HUES64 (cell line): ENCODE measurements at regions not wholly inside any gene's neighbourhood (a gene's known extent, or its start where the extent isn't known, plus 50 kb on each side); places are given as distances from the start of the nearest gene placed in this dataset.

Experiments
- H3K27ac ChIP-seq: 2 replicates; pipeline ENCODE4 v1.7.0; 2013; ENCODE audit warnings: low read depth, low read length, inconsistent platforms
- H3K27me3 ChIP-seq: 2 replicates; pipeline ENCODE4 v1.6.1; 2013; ENCODE audit warnings: mild to moderate bottlenecking, low read length; ENCODE audit not compliant: insufficient read depth
- H3K36me3 ChIP-seq: 2 replicates; pipeline ENCODE4 v1.6.1; 2013; ENCODE audit warnings: mild to moderate bottlenecking, low read length; ENCODE audit not compliant: insufficient read depth
- H3K4me1 ChIP-seq: 2 replicates; pipeline ENCODE4 v1.6.1; 2013; ENCODE audit warnings: mild to moderate bottlenecking, low read length, moderate library complexity; ENCODE audit not compliant: insufficient read depth
- H3K4me3 ChIP-seq: 2 replicates; pipeline ENCODE4 v1.5.1; 2013; ENCODE audit warnings: mild to moderate bottlenecking, low read length, moderate library complexity
- H3K9ac ChIP-seq: 2 replicates; pipeline ENCODE4 v1.6.1; 2013; ENCODE audit warnings: mild to moderate bottlenecking, low read depth, low read length
- H3K9me3 ChIP-seq: 2 replicates; pipeline ENCODE4 v1.6.1; 2013; ENCODE audit warnings: low read depth, low read length; ENCODE audit not compliant: insufficient read depth
- WGBS: fragments of 150-250, 120-280 bp; methylation state at CpG from one replicate; pipeline ENCODE4 v1.1.7; 2013; ENCODE audit warnings: missing lambda C conversion rate; 5-methylcytosine and 5-hydroxymethylcytosine counted together

DNA sequence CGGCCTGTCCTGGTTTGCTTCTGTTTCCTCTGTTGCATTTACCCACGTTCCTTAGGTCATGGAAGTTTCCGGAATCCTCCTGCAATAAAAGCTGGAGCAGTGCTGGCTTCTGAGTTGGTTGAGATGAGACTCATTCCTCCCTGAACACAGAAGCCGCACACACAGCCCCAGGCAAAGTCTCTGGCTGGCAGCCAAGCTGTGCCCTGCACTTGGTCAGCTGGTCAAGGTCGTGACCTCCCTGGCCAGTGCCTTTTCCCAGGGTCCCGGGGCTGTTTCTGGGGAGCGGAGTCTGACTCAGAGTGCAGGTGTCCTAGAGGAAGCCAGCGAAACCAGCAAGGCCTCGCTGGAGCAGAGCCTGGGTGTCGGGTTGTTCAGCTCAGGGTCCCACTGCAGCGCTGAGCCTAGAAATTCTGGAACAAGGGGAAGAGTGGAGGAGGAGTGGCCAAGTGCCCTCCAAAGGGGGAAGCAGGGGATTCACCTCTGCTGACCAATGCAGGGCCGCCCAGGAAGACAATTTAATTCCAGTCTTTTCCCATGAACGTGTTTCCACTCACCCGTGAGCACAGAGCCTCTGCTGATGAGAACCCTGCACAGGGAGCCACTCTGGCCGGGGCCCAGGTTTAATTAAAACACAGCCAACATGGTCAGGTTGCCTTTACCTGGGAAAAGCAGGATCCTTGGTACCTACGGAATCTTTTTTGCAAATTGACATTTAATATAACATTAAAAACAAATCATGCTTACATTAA, 245.5 kb upstream of the PPP2R2D start:
- Histone ChIP-seq H3K27ac (no peak overlapping the region), H3K36me3 (no peaks in the 10 kb centered on the region), H3K4me3 (no peak overlapping the region), H3K27me3 (no peaks in the 10 kb centered on the region), H3K4me1 (peaks cover 22% of the 10 kb centered on the region), H3K9me3 (no peaks in the 10 kb centered on the region), H3K9ac (no peak overlapping the region)
- WGBS = 89% methylated on average over 15 of the region's 16 CpGs

DNA sequence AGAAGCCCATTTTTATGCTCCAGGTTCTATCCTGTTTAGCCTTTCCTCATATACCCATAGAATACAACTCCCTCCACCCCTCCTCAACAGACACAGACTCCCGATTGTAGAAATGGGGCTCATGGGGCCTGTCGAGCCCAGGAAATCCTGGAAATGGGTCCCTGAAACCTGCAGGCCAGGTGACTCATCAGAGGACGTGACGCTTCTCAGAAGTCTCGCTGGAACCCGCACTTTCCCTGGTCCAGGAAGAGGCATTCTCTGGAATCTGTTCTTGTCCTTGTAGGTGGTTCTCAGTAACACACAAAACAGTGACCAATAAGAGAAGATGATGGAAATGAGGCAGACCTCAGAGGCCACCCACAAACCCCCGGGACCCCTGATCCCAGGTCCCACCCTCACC, 244.8 kb upstream of the PPP2R2D start:
- no peaks in the 10 kb centered on the region for H3K36me3 ChIP-seq
- 91% methylated on average over 7 of the region's 7 CpGs for WGBS
- no peak overlapping the region for H3K4me3 ChIP-seq
- H3K27me3 ChIP-seq = no peaks in the 10 kb centered on the region
- H3K9ac ChIP-seq = no peak overlapping the region
- peaks cover 21% of the 10 kb centered on the region for H3K4me1 ChIP-seq
- H3K27ac ChIP-seq = no peak overlapping the region
- no peaks in the 10 kb centered on the region for H3K9me3 ChIP-seq

DNA sequence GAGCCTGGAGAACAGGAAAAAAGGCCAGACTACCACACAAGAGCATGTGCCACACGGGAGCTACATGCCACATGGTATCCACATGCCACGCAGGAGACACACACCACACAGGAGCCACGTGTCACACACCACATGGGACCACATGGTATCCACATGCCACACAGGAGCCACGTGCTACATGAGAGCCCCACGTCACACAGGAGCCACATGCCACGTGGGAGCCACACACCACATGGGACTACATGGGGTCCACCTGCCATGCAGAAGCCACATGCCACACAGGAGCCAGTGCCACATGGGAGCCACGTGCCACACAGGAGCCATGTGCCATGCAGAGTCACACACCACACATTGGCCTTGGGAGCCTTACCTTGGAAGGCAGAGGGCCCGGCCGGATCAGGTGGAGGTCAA, 244.4 kb upstream of the PPP2R2D start:
- no peak overlapping the region for H3K27ac ChIP-seq
- H3K9me3 ChIP-seq = no peaks in the 10 kb centered on the region
- no peaks in the 10 kb centered on the region for H3K27me3 ChIP-seq
- H3K4me3 ChIP-seq = no peak overlapping the region
- H3K9ac ChIP-seq = no peak overlapping the region
- WGBS = 93% methylated on average over 9 of the region's 9 CpGs
- H3K4me1 ChIP-seq = peaks cover 17% of the 10 kb centered on the region
- H3K36me3 ChIP-seq = no peaks in the 10 kb centered on the region

DNA sequence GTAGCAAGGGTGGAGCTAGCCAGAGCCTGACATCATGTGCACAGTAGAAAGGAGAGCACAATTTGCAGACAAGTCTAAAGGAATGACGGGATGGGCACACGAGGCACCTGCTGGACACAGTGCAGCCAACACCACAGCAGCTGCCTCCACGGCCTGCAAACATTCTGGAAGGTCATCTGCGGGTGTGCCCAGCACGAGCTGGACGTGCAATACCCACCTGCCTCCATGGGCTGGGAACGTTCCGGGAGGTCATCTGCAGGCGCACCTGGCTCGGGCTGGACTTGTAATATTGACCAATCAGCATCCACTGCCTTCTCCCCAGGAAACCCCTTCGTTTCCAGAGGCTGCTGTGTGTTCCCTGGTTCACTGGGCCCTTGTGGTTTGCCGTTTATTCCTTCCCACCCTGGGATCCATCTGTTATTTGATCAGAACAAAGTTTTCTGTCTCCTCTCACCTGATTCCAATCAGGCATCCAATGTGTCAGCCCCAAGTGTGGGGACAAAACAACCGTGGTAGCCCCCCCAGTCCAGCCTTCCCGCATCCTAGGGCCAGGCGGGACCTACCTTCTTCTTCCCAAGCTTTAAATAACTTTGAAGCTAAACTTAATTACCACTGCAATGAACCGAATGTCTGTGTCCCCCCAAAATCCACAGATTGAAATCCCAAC, 243.4 kb upstream of the PPP2R2D start:
- Histone ChIP-seq H3K9me3 (no peaks in the 10 kb centered on the region), H3K4me1 (peaks cover 8% of the 10 kb centered on the region), H3K36me3 (no peaks in the 10 kb centered on the region), H3K4me3 (no peak overlapping the region), H3K27ac (no peak overlapping the region), H3K27me3 (no peaks in the 10 kb centered on the region), H3K9ac (no peak overlapping the region)
- WGBS = 92% methylated on average over 16 of the region's 16 CpGs

DNA sequence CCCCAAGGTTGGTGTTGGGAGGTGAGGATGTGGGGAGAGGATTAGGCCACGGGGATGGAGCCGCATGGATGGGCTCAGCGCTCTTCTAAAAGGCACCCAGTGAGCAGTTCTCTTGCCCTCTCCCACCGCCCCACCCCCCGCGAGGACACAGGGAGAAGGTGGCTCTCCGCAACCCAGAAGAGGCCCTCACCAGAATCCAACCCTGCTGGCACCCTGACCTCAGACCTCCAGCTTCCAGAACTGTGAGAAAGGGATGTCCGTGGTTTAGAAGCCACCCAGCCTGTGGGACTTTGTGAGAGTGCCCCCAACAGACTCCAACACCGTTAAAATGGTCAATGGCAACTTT, 242.8 kb upstream of the PPP2R2D start:
- no peak overlapping the region for H3K27ac ChIP-seq
- no peak overlapping the region for H3K4me3 ChIP-seq
- H3K9ac ChIP-seq = no peak overlapping the region
- H3K27me3 ChIP-seq = no peaks in the 10 kb centered on the region
- WGBS = 93% methylated on average over 9 of the region's 9 CpGs
- H3K9me3 ChIP-seq = no peaks in the 10 kb centered on the region
- no peaks in the 10 kb centered on the region for H3K36me3 ChIP-seq
- H3K4me1 ChIP-seq = 0 out of 2 replicates have a peak, but pooled peaks cover 3% of the 10 kb centered on the region

DNA sequence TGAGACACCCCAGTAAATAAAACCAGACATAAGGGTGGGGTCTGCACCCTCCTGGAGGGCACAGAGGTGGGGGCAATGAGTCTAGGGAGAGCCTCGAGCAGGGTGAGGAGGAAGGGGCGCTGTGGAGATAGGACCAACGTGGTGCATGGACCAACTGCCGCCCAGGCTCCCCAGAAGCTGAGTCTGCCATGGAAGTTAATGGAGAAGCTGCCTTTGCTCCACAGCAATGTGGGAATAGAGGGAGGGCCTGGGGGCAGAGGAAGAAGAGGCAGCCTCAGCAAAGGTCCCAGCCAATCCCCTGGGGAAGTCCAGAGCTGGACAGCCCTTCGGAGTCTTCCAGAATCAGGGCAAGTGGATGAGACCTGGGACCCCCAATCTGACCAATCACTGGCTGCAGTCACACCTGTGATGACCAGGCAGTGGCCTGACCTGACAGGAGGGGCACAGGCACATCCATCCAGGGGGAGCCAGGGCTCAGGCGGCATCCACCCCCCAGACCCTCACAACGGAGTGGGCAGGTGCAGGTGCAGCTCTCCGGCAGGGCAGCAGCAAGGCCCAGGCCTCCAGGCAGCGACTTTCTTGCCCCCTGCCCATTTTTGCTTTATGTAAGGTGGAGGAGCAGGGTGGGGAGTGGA, 242.2 kb upstream of the PPP2R2D start:
- 93% methylated on average over 9 of the region's 9 CpGs for WGBS
- no peaks in the 10 kb centered on the region for H3K36me3 ChIP-seq

DNA sequence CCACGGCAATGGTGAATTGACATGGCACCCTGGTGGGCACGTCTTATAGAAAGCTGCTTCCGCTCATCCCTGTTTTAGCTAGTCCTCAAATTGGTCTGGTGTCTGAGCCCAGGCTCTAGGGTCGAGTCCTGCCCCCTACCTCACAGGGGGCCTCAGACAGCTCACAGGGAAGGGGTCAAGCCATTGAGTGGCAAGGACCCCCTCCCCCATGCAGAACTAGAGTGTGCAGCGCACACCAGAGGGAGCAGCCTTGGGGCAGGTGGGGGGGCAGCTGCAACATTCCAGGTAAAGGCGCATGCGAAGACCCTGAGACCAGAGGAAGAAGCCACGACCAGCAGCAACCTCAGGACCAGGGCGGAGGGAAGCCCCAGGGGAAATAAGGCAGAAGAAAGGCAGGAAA, 240.4 kb upstream of the PPP2R2D start:
- no peak overlapping the region for H3K4me3 ChIP-seq
- no peak overlapping the region for H3K9ac ChIP-seq
- H3K27me3 ChIP-seq = no peaks in the 10 kb centered on the region
- H3K9me3 ChIP-seq = no peaks in the 10 kb centered on the region
- 94% methylated on average over 9 of the region's 9 CpGs for WGBS
- H3K36me3 ChIP-seq = no peaks in the 10 kb centered on the region
- H3K4me1 ChIP-seq = no peaks in the 10 kb centered on the region
- H3K27ac ChIP-seq = no peak overlapping the region

More for the DNA sequence above, 242.2 kb upstream of the PPP2R2D start:
- Histone ChIP-seq H3K9me3 (no peaks in the 10 kb centered on the region), H3K4me1 (0 out of 2 replicates have a peak, but pooled peaks cover 2% of the 10 kb centered on the region), H3K27ac (no peak overlapping the region), H3K27me3 (no peaks in the 10 kb centered on the region), H3K4me3 (no peak overlapping the region), H3K9ac (no peak overlapping the region)

DNA sequence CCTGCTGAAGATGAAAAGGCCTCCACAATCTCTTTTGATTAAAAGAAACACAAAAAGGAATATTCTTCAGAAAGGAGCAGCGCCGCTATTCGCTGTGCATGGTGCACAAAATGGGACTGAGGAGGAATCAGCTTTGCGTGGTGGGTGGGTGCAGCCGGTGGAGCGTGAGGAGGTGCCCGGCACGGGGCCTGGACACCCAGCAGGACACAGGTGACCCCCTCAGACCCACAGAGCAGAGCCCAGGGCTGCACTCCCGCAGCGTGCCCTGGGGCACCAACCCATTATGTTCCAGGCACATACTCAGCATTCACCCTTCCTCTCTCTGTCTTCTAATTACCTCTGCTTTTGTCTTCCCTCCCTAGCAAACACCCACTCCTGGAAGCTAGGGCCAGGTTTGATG, 238.0 kb upstream of the PPP2R2D start:
- Histone ChIP-seq H3K9ac (no peak overlapping the region), H3K36me3 (no peaks in the 10 kb centered on the region), H3K4me3 (no peak overlapping the region), H3K27ac (no peak overlapping the region), H3K9me3 (no peaks in the 10 kb centered on the region), H3K27me3 (no peaks in the 10 kb centered on the region), H3K4me1 (no peaks in the 10 kb centered on the region)
- 88% methylated on average over 10 of the region's 10 CpGs for WGBS

DNA sequence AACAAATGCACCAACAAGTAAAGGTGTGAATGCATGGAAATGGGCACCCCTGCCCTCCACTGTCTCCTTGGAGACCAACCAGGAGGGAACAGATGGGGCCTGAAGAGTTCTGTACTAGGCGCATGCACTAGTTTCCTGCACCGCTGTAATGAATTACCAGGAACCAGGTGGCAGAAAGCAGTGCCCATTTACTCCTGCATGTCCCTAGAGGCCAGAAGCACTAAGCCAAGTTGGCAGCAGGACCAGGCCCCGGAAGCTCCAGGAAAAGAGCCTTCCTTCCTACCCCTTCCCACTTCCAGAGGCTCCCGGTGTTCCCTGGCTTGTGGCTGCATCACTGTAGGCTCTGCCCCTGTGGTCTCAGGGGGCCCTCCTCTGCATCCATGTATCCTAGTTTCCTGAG, 237.5 kb upstream of the PPP2R2D start:
- 91% methylated on average over 4 of the region's 4 CpGs for WGBS
- no peaks in the 10 kb centered on the region for H3K4me1 ChIP-seq
- H3K27me3 ChIP-seq = no peaks in the 10 kb centered on the region
- no peaks in the 10 kb centered on the region for H3K9me3 ChIP-seq
- H3K4me3 ChIP-seq = no peak overlapping the region
- H3K36me3 ChIP-seq = no peaks in the 10 kb centered on the region
- no peak overlapping the region for H3K9ac ChIP-seq
- no peak overlapping the region for H3K27ac ChIP-seq

DNA sequence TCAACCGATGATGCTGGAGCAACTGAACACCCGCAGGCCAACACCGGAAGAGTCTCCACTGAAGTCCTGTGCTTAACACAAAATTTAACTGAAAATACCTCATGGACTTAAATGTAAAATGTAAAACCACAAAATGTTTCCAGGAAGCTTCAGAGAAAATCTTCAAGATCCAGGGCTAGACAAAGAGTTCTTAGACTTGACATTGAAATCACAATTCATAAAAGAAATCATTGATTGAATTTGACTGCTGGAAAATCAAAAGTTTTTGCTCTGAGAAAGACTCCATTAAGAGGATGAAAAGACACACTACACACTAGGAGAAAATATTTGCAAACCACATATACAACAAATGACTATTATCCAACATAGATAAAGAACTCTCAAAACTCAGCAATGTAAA, 234.7 kb upstream of the PPP2R2D start:
- H3K36me3 ChIP-seq = no peaks in the 10 kb centered on the region
- no peaks in the 10 kb centered on the region for H3K9me3 ChIP-seq
- WGBS = 92% methylated on average over 3 of the region's 3 CpGs
- H3K27me3 ChIP-seq = no peaks in the 10 kb centered on the region
- H3K4me1 ChIP-seq = no peaks in the 10 kb centered on the region
- H3K4me3 ChIP-seq = no peak overlapping the region
- H3K9ac ChIP-seq = no peak overlapping the region
- H3K27ac ChIP-seq = no peak overlapping the region

DNA sequence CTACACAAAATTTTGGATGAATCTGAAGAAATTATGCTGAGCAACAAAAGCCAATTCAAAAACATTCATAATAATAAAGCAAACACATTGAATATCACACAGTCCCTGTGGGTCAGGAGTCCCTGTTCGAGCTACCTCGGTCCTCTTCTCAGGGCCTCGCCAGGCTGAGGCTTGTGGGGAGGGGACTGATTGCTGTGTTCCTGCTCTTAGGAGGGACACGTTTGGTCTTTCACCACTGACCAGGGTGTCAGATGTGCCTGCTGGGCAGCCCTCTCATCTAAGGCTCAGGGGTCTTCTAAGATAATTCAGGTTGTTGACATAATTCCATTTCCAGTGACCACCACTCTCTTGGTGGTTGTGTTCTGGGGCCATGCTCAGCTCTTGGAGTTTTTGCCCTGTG, 233.8 kb upstream of the PPP2R2D start:
- Histone ChIP-seq H3K9ac (no peak overlapping the region), H3K4me1 (no peaks in the 10 kb centered on the region), H3K36me3 (no peaks in the 10 kb centered on the region), H3K27me3 (no peaks in the 10 kb centered on the region), H3K4me3 (no peak overlapping the region), H3K9me3 (0 out of 2 replicates have a peak, but pooled peaks cover 2% of the 10 kb centered on the region), H3K27ac (no peak overlapping the region)
- 84% methylated on average over 4 of the region's 4 CpGs for WGBS
